ENCODE measurements at regions not wholly inside any gene's neighbourhood (a gene's known extent, or its start where the extent isn't known, plus 50 kb on each side); places are given as distances from the start of the nearest gene placed in this dataset.

- Histone ChIP-seq H3K4me2 (ENCODE audit: low read length) (peak overlapping the region; percentile 87), H3K79me2 (ENCODE audit: insufficient read depth, low read depth, low read length) (no peaks in the 10 kb centered on the region), H3K27ac (ENCODE audit: low read depth, low read length, poor library complexity, severe bottlenecking) (peak overlapping the region; percentile 91), H2AFZ (ENCODE audit: low read length) (no peak overlapping the region), H3K4me3 (ENCODE audit: low read depth, low read length, poor library complexity, severe bottlenecking) (peak overlapping the region; percentile 65), H3K9me2 (ENCODE audit: insufficient read depth, low read length) (no peaks in the 10 kb centered on the region), H4K20me1 (ENCODE audit: insufficient read depth, low read length) (no peaks in the 10 kb centered on the region), H3K4me1 (ENCODE audit: insufficient read depth, low read length, poor library complexity, severe bottlenecking) (peaks cover 62% of the 10 kb centered on the region), H3K9me3 (ENCODE audit: low read length) (no peaks in the 10 kb centered on the region), H3K36me3 (ENCODE audit: insufficient read depth, low read length) (no peaks in the 10 kb centered on the region)
- no TSS peak for BruUV-seq (replicated peaks)
- ChIA-PET POLR2A (no interaction called here), CTCF (ENCODE audit: unreplicated experiment) (no interaction called here)
- no peak for TF ChIP-seq CTCF (conservative IDR thresholded peaks at IDR 0.05; ENCODE audit: low read length)
- intact Hi-C loops (cut with micrococcal nuclease; ENCODE audit: unreplicated experiment): loop anchor here (2.0 kb wide), 1 partner anchor 66 kb away; no protein-coding TSS in a partner anchor
- DNase-seq (ENCODE audit: low spot score): no peak
Observed at GRCh38 chr21:43360441-43361126, 66.3 kb downstream of the SIK1 start.

- H3K9me3 ChIP-seq (ENCODE audit: low read length): no peaks in the 10 kb centered on the region
- H3K4me3 ChIP-seq (ENCODE audit: low read depth, low read length, poor library complexity, severe bottlenecking): no peak overlapping the region
- intact Hi-C loops (cut with micrococcal nuclease; ENCODE audit: unreplicated experiment): no loop called here
- TF ChIP-seq CTCF (conservative IDR thresholded peaks at IDR 0.05; ENCODE audit: low read length) (no peak), EZH2phosphoT487 (IDR thresholded peaks at IDR 0.05; ENCODE audit: borderline replicate concordance, low read depth, low read length) (no peak)
- DNase-seq (ENCODE audit: low spot score): no peak
- H3K27ac ChIP-seq (ENCODE audit: low read depth, low read length, poor library complexity, severe bottlenecking): peak overlapping the region; percentile 4
- no peaks in the 10 kb centered on the region for H3K9me2 ChIP-seq (ENCODE audit: insufficient read depth, low read length)
- no peaks in the 10 kb centered on the region for H4K20me1 ChIP-seq (ENCODE audit: insufficient read depth, low read length)
- H3K4me1 ChIP-seq (ENCODE audit: insufficient read depth, low read length, poor library complexity, severe bottlenecking): peaks cover 76% of the 10 kb centered on the region
- ChIA-PET POLR2A (interaction anchor here (1.1 kb wide), 1 partner anchor 9 kb away, joined by 3 read pairs; no protein-coding TSS in a partner anchor), CTCF (ENCODE audit: unreplicated experiment) (no interaction called here)
- no peak overlapping the region for H2AFZ ChIP-seq (ENCODE audit: low read length)
- H3K79me2 ChIP-seq (ENCODE audit: insufficient read depth, low read depth, low read length): no peaks in the 10 kb centered on the region
- H3K36me3 ChIP-seq (ENCODE audit: insufficient read depth, low read length): no peaks in the 10 kb centered on the region
- H3K4me2 ChIP-seq (ENCODE audit: low read length): peak overlapping the region; percentile 87
- no TSS peak for BruUV-seq (replicated peaks)
Observed at GRCh38 chr21:43358940-43359822, 67.8 kb downstream of the SIK1 start.
